ENCODE measurements at regions not wholly inside any gene's neighbourhood (a gene's known extent, or its start where the extent isn't known, plus 50 kb on each side); places are given as distances from the start of the nearest gene placed in this dataset.
"Not testable (repeated sequence)": the region's sequence is repeated elsewhere in the genome, so short reads cannot be mapped to it uniquely, and the experiment has no call there.

- DNase-seq: no peak
Observed at GRCh38 chr15:95150466-95150865, 919.1 kb downstream of the MCTP2 start.

GRCh38 chr15:95152741-95153140 is 921.4 kb downstream of the MCTP2 start:
- DNase-seq: no peak

- not testable (repeated sequence) for DNase-seq
Observed at GRCh38 chr15:95153201-95153600, 921.8 kb downstream of the MCTP2 start.

- DNase-seq: no peak
Observed at GRCh38 chr15:95160316-95160715, 929.0 kb downstream of the MCTP2 start.

- DNase-seq: no peak
Observed at GRCh38 chr15:95162069-95162468, 930.7 kb downstream of the MCTP2 start.

DNA sequence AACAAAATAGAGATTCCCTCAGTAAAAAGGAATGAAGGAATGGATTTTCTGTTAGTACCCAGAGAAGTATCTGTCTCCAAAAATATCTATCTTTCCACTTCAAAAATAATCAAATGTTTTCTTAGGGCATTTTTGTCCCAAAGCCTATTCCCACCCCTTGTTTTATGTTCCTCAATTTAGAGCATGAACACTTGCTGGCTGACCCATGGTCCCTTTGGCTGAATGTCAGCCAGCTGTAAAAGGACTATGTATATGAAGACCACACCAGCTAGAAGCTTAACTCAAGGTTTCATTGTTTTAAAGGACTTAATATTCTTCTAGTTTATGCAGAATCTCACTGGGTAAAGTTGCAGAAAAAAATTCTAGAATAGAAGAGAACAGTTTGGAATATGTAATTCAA is 931.2 kb downstream of the MCTP2 start:
- no peak for DNase-seq

DNA sequence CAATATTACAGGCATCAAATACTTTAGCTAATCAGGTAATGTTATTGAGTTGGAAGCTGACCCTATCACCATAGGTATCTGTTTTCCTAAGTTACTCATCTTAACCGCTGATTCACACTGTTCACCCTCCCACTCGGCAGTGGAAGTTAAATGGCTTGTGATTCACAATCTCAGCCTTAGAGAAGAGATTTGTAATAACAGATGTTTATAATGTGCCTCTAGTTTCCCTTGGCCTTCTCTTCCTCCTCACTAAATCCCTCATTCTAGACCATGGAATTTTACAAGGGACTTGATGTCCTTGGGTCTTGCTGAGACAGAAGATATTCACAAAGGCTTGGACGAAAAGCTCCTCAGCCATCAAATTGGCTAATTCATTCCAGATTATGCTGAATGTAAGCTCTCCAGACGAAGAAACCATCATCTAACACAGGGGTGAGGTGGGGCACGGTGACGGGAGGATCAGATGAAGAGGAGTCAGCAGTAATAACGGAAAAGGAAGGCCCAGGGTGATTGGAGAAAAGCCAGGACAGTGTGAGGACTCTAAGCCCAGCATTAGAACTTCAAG is 931.7 kb downstream of the MCTP2 start:
- no peak for DNase-seq

DNA sequence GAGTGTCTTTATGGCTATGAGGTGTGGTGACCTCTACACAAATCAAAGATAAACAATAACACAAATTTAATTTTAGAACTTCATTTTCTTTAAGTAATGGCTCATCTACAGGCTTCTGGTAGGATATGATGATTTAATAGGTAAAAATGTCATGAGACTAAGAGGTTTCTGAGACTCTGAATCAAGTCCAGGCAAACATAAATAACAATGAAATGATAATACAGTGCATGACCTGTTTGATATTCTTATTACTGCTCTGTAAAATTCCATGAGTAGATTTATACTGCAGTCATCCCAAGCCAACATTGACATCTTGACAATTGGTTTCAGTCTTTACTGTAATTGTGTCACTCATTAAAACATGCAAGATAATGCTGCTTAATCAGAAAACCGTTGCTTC is 936.8 kb downstream of the MCTP2 start:
- DNase-seq: no peak

- no peak for DNase-seq
Observed at GRCh38 chr15:95168951-95169431, 937.6 kb downstream of the MCTP2 start.

- DNase-seq: no peak
Observed at GRCh38 chr15:95169541-95170459, 938.4 kb downstream of the MCTP2 start.

GRCh38 chr15:95170561-95171380 is 939.4 kb downstream of the MCTP2 start:
- no peak for DNase-seq

DNA sequence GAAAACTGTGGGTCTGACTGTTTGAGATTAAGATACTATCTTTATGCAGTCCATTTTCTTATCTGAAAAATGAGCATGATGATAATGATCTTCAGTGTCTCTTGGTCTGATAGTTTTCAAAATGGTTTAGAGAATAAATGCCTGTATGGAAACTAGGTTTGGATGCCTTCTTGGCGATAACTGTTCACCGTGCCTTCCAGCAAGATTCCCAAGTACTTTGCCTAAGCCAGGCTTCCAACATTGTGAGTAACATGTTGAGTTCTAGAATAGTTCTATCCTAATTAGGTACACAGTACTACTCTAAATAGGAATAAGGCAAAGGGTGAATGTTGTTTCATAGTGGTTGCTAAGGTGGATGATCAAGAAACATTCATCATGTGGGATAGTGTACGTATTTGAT is 940.2 kb downstream of the MCTP2 start:
- DNase-seq: no peak

GRCh38 chr15:95174301-95175259 is 943.2 kb downstream of the MCTP2 start:
- no peak for DNase-seq

GRCh38 chr15:95175914-95176658 is 944.7 kb downstream of the MCTP2 start:
- DNase-seq: no peak

DNA sequence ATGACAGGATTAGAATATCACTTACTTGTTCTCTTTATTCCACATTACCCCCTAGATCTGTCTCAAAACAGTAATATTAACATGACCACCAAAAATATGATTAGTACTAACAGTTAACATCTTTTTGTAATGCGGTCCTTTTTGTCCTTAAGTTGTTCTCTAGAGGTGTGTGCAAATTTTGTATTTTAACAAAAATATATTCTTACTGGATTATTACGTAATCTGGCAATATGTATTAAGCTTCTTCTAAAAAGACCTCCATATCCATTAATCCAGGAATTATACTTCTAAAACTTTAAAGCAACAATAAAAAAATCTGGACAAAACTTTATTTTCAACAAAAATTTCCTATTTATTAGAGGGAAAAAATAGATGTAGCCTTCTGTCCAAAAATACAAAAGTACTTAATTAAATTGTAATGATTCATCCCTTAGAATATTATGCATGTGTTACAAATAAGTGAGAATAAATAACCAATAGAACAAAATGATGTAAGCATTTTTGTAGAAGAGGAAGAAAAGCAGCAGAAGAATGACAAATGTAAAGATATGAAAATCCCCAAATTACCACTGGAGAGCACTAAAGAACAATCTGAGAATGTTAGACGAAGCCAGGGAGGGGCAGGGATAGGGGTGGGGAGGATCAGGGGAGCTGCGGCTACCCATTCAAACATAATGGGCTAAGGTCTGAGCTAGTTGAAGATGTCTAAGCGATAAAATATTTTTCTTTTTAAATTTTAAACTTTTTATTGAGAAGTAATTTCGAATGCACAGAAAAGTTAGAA is 945.6 kb downstream of the MCTP2 start:
- DNase-seq: no peak

GRCh38 chr15:95180530-95180929 is 949.2 kb downstream of the MCTP2 start:
- no peak for DNase-seq

DNA sequence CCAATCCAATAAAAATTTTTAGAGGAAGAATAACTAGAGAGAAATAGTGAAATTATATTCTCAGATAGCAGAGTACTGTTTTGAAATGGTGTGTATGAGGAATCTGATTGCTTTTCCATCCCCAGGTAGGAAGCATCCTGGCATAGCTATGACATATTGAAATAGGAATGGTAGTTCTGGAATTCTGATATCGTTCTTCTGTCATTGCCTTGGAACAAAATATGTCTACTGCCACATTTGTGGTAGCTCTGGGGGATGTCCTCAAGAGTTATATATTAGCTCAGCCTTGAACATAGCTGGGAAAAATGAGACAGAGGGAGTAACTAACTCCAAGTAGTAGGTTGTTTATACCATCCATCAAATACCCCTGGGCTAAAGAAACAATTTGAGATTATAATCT is 950.7 kb downstream of the MCTP2 start:
- no peak for DNase-seq

DNA sequence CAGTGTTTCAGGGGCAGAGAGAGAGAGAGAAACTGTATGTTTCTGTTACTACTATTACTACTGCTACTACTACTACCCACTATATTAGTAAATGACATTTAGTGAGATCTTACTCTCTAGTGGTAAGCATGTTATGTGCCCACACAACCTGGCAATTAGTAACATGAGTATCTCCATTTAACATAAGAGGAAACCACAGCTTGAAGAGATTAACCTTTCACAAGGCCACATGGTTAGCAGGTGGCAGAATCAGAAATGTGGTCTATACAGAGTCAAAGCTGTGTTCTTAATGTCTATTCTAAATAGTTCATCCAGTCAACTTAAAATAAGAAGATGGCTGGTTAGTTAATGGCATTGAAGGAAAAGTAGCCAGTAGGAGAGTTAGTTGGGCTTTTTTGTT is 961.6 kb downstream of the MCTP2 start:
- DNase-seq: no peak

DNA sequence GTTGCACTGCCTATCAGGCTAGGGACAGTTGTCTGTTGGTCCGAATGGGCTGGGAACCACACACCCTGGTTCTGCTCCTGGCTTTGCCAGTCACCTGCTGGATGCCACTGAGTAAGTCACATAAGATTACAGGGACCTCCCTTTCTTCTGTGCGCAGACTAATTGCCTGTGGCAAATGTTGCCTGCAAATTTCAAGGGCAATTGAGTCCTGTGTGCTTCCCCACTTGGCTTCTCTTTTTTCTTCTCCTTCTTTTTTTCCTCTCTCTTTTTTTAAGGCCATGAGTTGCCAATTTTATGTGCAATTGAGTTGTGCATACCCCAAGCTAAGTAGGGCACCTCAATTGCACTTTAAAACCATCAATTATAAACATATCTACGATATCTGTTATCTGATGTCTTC is 963.4 kb downstream of the MCTP2 start:
- no peak for DNase-seq

DNA sequence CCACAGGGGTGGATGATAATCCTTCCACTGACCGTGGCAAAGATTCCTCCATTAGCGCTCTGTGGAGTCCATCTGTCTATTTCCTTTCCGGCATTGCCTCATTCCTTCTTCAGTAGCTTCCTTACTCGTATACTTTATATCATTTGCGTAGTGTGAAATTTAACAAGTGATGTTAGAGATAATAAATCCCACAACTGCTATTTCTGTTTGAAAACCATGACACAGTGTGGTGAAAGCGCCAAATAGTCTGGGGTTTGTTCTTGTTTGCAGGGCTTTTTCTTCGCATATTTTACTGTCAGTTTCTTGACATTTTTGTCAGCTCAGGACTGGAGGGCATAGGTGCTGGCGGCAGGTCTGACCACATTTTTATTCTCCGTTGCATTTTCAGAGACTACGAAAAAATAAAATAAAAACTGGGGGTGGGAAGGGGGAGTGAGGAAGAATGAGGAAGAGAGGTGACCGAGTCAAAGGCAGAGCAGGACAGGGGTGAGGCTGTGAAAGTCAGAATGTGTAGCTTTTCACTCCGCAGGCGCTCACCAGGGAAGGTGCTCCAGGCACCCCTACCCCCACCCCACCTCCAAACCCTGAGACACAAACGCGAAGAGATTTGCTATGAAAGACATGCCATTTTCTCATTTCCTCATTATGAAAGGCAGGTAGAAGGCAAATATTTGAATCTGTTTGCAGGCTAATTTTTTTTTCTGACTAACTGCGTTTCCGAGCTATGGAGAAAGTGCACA is 965.0 kb downstream of the MCTP2 start:
- DNase-seq: no peak

Data from AML-193 (cell line).